ENCODE measurements at regions not wholly inside any gene's neighbourhood (a gene's known extent, or its start where the extent isn't known, plus 50 kb on each side); places are given as distances from the start of the nearest gene placed in this dataset.

- H3K4me3 ChIP-seq (ENCODE audit: low read length), result no peak overlapping the region
- no peaks in the 10 kb centered on the region for H3K36me3 ChIP-seq (ENCODE audit: control insufficient read depth, insufficient read depth, low read length)
- no peak overlapping the region for H3K27ac ChIP-seq (ENCODE audit: low read depth, low read length)
- no peaks in the 10 kb centered on the region for H3K4me1 ChIP-seq (ENCODE audit: control insufficient read depth, insufficient read depth, low read length)
- no peaks in the 10 kb centered on the region for H3K27me3 ChIP-seq (ENCODE audit: control insufficient read depth, insufficient read depth, low read length)
- no peak overlapping the region for H3K9ac ChIP-seq (ENCODE audit: low read length)
Observed at GRCh38 chr9:12954441-12954840, 179.6 kb downstream of the LURAP1L start.

DNA sequence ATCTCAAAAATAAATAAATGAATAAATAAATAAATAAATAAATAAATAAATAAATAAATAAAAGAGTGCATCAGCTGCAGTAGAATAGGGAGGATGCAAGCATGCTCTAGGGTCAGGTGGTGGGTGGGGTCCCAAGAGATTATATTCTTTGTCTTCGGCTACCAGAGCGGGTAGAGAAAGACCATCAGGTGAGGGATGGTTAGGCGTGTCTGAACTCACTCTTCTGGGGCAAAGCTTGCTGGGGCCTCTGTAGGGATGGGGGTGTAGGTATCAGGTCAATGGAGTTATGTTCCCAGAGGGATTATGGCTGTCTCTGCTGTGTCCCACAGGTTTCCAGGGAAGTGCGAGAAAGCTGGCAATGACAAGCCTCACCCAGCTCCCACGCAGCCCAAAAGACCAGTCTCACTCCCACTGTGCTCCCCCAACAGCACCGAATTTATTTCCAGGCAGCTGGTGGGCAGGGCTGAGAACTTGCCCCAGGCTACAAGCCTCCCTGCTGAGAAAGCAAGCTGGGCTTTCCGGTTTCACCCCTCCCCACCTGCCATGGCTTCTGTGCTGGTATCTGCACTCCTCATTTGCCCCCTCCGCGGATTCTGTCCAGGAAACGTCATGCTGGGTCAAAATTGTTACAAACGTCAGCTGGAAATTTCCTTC, 180.8 kb downstream of the LURAP1L start:
- Histone ChIP-seq H3K4me3 (ENCODE audit: low read length) (no peak overlapping the region), H3K27me3 (ENCODE audit: control insufficient read depth, insufficient read depth, low read length) (no peaks in the 10 kb centered on the region), H3K9ac (ENCODE audit: low read length) (no peak overlapping the region), H3K4me1 (ENCODE audit: control insufficient read depth, insufficient read depth, low read length) (no peaks in the 10 kb centered on the region), H3K36me3 (ENCODE audit: control insufficient read depth, insufficient read depth, low read length) (no peaks in the 10 kb centered on the region), H3K27ac (ENCODE audit: low read depth, low read length) (peak overlapping the region; percentile 55)

- no peak overlapping the region for H3K9ac ChIP-seq (ENCODE audit: low read length)
- H3K4me1 ChIP-seq (ENCODE audit: control insufficient read depth, insufficient read depth, low read length), result no peaks in the 10 kb centered on the region
- H3K27me3 ChIP-seq (ENCODE audit: control insufficient read depth, insufficient read depth, low read length), result no peaks in the 10 kb centered on the region
- H3K4me3 ChIP-seq (ENCODE audit: low read length), result no peak overlapping the region
- no peaks in the 10 kb centered on the region for H3K36me3 ChIP-seq (ENCODE audit: control insufficient read depth, insufficient read depth, low read length)
- peak overlapping the region; percentile 55 for H3K27ac ChIP-seq (ENCODE audit: low read depth, low read length)
Observed at GRCh38 chr9:12956261-12956660, 181.4 kb downstream of the LURAP1L start.

DNA sequence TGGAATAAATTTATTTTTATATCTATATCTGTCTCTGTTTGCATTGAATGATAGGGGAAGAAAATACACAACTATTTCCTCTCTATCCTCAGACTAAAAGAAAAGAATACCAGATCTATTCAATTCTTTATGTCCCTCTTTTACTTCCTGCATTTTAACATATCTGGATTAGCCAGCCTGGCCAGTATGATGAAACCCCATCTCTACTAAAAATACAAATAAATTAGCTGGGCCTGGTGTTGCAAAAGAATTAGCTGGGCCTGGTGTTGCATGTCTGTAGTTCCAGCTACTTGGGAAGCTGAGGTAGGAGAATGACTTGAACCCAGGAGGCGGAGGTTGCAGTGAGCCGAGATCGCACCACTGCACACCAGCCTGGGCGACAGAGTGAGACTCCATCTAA, 182.0 kb downstream of the LURAP1L start:
- Histone ChIP-seq H3K4me3 (ENCODE audit: low read length) (no peak overlapping the region), H3K9ac (ENCODE audit: low read length) (no peak overlapping the region), H3K27ac (ENCODE audit: low read depth, low read length) (peak overlapping the region; percentile 17), H3K36me3 (ENCODE audit: control insufficient read depth, insufficient read depth, low read length) (no peaks in the 10 kb centered on the region), H3K27me3 (ENCODE audit: control insufficient read depth, insufficient read depth, low read length) (no peaks in the 10 kb centered on the region), H3K4me1 (ENCODE audit: control insufficient read depth, insufficient read depth, low read length) (no peaks in the 10 kb centered on the region)

- no peak overlapping the region for H3K4me3 ChIP-seq (ENCODE audit: low read length)
- no peak overlapping the region for H3K27ac ChIP-seq (ENCODE audit: low read depth, low read length)
- no peaks in the 10 kb centered on the region for H3K36me3 ChIP-seq (ENCODE audit: control insufficient read depth, insufficient read depth, low read length)
- no peak overlapping the region for H3K9ac ChIP-seq (ENCODE audit: low read length)
- no peaks in the 10 kb centered on the region for H3K4me1 ChIP-seq (ENCODE audit: control insufficient read depth, insufficient read depth, low read length)
- H3K27me3 ChIP-seq (ENCODE audit: control insufficient read depth, insufficient read depth, low read length), result no peaks in the 10 kb centered on the region
Observed at GRCh38 chr9:12958279-12958678, 183.5 kb downstream of the LURAP1L start.

DNA sequence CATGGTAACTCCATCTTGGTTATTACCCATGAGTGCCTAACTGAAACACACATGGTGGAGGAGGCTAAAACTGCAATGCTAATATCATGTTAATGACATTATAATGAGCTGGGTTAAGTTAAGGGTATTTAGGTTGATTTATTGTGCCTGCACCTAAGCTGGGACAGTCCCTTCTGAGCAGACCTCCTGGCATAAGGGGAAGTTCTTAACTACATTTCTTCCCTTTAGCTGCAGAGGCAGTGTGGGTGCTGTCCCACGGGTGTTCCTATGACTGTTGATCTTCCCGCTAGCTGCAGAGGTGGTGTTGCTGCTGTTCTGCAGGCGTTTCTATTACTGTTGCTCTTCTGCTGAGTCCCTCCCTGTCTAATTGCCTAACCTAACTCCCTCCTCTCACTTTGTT, 183.9 kb downstream of the LURAP1L start:
- Histone ChIP-seq H3K4me3 (ENCODE audit: low read length) (no peak overlapping the region), H3K36me3 (ENCODE audit: control insufficient read depth, insufficient read depth, low read length) (no peaks in the 10 kb centered on the region), H3K27ac (ENCODE audit: low read depth, low read length) (no peak overlapping the region), H3K9ac (ENCODE audit: low read length) (no peak overlapping the region), H3K4me1 (ENCODE audit: control insufficient read depth, insufficient read depth, low read length) (no peaks in the 10 kb centered on the region), H3K27me3 (ENCODE audit: control insufficient read depth, insufficient read depth, low read length) (no peaks in the 10 kb centered on the region)

- H3K4me3 ChIP-seq (ENCODE audit: low read length), result no peak overlapping the region
Observed at GRCh38 chr9:12961276-12961809, 186.5 kb downstream of the LURAP1L start.

DNA sequence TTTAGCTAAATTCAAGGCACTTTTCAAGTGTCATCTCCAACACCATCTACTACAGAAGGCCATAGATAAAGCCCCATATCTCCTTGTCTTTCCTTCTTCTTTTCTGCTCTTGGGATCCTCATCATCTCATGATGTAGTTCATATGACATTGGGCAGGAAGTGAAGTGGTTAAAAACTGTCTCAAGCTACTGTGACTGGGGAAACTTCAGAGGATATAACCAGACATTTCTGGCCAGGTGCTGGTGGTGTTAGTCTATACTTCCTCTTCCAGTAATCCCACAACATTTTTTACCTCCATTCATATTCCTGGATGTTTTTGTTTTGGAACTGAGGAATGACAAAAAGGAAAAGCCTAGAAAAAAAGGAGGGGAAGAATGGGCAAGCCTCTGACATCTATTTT, 188.7 kb downstream of the LURAP1L start:
- Histone ChIP-seq H3K27ac (ENCODE audit: low read depth, low read length) (no peak overlapping the region), H3K27me3 (ENCODE audit: control insufficient read depth, insufficient read depth, low read length) (no peaks in the 10 kb centered on the region), H3K4me3 (ENCODE audit: low read length) (no peak overlapping the region), H3K9ac (ENCODE audit: low read length) (no peak overlapping the region), H3K36me3 (ENCODE audit: control insufficient read depth, insufficient read depth, low read length) (no peaks in the 10 kb centered on the region), H3K4me1 (ENCODE audit: control insufficient read depth, insufficient read depth, low read length) (peaks cover 2% of the 10 kb centered on the region)

More at GRCh38 chr9:12961276-12961809, 186.5 kb downstream of the LURAP1L start:
- Histone ChIP-seq H3K9ac (ENCODE audit: low read length) (no peak overlapping the region), H3K4me1 (ENCODE audit: control insufficient read depth, insufficient read depth, low read length) (no peaks in the 10 kb centered on the region), H3K27ac (ENCODE audit: low read depth, low read length) (no peak overlapping the region), H3K27me3 (ENCODE audit: control insufficient read depth, insufficient read depth, low read length) (no peaks in the 10 kb centered on the region), H3K36me3 (ENCODE audit: control insufficient read depth, insufficient read depth, low read length) (no peaks in the 10 kb centered on the region)

DNA sequence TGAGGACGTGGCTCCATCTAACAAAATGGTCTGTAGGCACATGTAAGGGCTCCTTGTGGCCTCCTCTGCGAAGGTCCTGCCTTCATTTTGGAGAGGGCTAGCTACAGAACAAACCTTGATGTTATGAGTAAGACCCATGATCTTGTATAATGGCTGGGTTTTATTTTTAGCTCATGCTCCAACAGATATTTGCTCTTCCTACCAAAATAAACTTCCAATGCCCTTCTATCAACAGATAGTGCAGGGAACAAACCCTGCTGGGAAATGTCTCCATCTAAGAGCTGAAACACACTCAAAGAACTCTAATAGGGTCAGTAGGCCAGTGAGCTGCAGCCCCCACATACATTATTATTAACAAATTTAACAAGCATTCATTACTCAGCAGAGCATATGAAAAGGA, 189.5 kb downstream of the LURAP1L start:
- H3K4me1 ChIP-seq (ENCODE audit: control insufficient read depth, insufficient read depth, low read length), result peaks cover 2% of the 10 kb centered on the region

DNA sequence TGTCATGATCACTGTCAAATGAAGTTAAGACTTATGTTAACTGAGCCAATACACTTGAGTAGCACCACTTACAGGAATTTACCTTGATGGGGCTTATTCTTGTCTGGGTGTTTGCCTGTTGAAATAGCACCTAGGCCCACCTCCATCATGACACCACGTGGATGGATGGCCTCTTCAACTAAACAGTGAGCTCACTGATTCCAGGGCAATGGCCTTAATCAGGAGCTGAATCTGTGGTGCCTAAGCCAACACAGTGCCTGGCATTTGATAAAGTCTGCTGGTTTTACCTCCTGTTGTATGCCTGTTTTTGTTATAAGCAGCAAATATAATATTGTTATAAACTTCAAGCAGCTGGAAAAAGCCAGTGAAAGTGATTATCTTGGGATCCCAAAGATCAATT, 190.5 kb downstream of the LURAP1L start:
- Histone ChIP-seq H3K27ac (ENCODE audit: low read depth, low read length) (no peak overlapping the region), H3K4me3 (ENCODE audit: low read length) (no peak overlapping the region), H3K27me3 (ENCODE audit: control insufficient read depth, insufficient read depth, low read length) (no peaks in the 10 kb centered on the region), H3K4me1 (ENCODE audit: control insufficient read depth, insufficient read depth, low read length) (peaks cover 2% of the 10 kb centered on the region), H3K9ac (ENCODE audit: low read length) (no peak overlapping the region), H3K36me3 (ENCODE audit: control insufficient read depth, insufficient read depth, low read length) (no peaks in the 10 kb centered on the region)

More for the DNA sequence above, 189.5 kb downstream of the LURAP1L start:
- no peaks in the 10 kb centered on the region for H3K36me3 ChIP-seq (ENCODE audit: control insufficient read depth, insufficient read depth, low read length)
- H3K9ac ChIP-seq (ENCODE audit: low read length), result no peak overlapping the region
- peak overlapping the region; percentile 4 for H3K27ac ChIP-seq (ENCODE audit: low read depth, low read length)
- H3K27me3 ChIP-seq (ENCODE audit: control insufficient read depth, insufficient read depth, low read length), result no peaks in the 10 kb centered on the region
- H3K4me3 ChIP-seq (ENCODE audit: low read length), result no peak overlapping the region

GRCh38 chr9:12968093-12968492, 193.3 kb downstream of the LURAP1L start:
- Histone ChIP-seq H3K4me1 (ENCODE audit: control insufficient read depth, insufficient read depth, low read length) (peaks cover 12% of the 10 kb centered on the region), H3K9ac (ENCODE audit: low read length) (no peak overlapping the region), H3K27ac (ENCODE audit: low read depth, low read length) (no peak overlapping the region), H3K4me3 (ENCODE audit: low read length) (no peak overlapping the region), H3K36me3 (ENCODE audit: control insufficient read depth, insufficient read depth, low read length) (no peaks in the 10 kb centered on the region), H3K27me3 (ENCODE audit: control insufficient read depth, insufficient read depth, low read length) (no peaks in the 10 kb centered on the region)

DNA sequence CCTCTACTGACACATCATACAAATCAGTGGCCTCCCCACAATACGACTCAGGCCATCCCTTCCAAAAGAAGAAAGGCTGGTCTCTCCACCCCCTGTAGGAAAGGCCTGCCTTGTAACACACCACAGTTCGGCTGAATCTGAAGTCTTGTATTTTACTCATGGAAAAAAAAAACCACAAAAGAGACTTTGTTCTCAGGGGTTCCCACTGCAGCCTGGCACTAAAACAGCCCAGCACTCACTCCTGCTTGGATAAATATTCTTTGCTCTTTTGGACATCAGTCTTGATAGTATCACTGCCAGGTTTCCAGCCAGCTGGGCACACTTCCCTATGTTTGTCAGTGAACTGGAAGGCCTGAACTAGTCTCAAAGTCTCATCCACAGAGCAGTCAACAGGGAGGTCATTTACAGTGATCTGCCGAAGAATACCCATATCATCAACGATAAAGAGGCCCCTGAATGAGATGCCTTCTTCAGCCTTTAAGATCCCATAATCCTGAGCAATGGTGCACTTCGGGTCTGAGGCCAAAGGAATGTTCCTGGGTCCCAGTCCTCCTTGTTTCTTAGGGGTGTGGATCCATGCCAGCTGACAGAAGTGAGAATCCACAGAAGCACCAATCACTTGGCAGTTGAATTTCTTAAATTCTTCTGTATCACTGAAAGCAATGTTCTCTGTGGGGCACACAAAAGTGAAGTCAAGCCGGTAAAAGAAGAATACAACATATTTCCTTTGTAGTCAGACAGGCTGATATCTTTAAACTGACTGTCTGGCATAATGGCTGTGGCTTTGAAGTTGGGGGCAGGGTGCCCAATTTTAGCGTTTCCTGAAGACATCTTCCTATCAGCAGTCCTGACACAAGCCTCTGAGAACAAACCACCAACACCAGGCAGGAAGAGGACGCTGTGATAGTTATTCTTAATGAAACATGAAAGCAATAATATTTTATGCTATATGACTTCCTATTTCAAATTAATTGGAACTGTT, 198.1 kb downstream of the LURAP1L start:
- Histone ChIP-seq H3K36me3 (ENCODE audit: control insufficient read depth, insufficient read depth, low read length) (no peaks in the 10 kb centered on the region), H3K27me3 (ENCODE audit: control insufficient read depth, insufficient read depth, low read length) (no peaks in the 10 kb centered on the region), H3K4me3 (ENCODE audit: low read length) (no peak overlapping the region), H3K4me1 (ENCODE audit: control insufficient read depth, insufficient read depth, low read length) (peaks cover 19% of the 10 kb centered on the region), H3K9ac (ENCODE audit: low read length) (no peak overlapping the region), H3K27ac (ENCODE audit: low read depth, low read length) (peak overlapping the region; percentile 59)
